SKM-1 (cell line): ENCODE measurements at regions not wholly inside any gene's neighbourhood (a gene's known extent, or its start where the extent isn't known, plus 50 kb on each side); places are given as distances from the start of the nearest gene placed in this dataset.

Experiments
- DNase-seq: peaks from one replicate; lab custom pipeline; 2025; ENCODE audit not compliant: unreplicated experiment; lab: John Stamatoyannopoulos, UW

DNA sequence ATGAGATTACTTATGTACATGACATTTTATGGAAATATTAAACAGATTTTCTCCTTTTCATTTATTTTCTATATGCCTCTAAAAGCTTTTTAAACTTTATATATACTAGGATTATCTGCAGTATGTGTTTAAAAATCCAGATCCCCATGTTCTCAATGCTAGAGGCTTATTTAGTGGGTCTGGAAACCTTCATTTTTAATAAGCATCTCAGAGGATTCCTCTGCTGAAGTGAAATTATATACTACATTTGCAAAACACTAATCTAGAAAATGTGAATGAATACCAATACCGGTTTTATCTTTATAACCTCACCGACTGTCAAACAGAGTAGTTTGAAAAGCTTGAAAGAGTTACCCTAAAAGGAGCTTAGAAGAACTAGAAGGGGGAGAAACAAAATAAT, 863.8 kb upstream of the ZWINT start:
- no peak for DNase-seq

- no peak for DNase-seq
Observed at GRCh38 chr10:57222603-57223002, 861.5 kb upstream of the ZWINT start.

GRCh38 chr10:57222129-57222528, 861.1 kb upstream of the ZWINT start:
- DNase-seq: no peak

DNA sequence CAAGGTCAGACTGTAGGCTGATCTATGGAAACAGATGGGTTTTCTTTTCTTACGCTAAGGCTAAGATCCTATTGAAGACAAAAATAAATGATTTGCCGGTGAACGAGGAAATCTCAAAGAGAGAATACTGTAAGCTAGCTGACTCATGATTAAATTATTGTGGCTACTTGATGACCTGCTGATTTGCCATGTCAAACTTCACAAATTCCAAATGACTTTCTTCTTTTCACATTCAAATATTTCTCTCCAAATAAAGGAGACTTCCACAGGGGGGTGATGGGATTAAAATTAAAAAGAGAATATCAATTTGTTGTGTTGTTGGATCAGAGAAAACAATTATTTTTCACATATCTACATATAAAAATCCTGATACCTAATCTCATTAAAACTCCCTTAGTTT, 860.6 kb upstream of the ZWINT start:
- no peak for DNase-seq

DNA sequence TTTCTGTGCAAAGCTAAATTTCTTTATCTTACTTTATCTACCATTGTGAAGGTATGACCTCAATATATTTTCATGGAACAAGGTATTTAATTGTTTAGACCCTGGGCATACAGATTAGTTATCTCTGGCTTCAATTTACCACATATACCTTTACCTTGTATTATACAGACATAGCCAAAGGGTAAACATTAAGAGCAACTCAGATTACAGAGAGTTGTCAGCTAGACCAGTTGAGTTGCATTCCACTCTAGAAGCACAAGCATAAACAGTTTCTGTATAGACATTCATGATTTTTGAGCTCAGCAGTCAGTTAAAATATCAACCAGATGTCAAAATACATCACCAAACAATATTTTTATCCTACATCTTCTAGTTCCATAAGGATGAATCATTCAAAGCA, 857.3 kb upstream of the ZWINT start:
- no peak for DNase-seq

GRCh38 chr10:57202356-57202755, 841.3 kb upstream of the ZWINT start:
- no peak for DNase-seq

GRCh38 chr10:57188846-57189245, 827.8 kb upstream of the ZWINT start:
- no peak for DNase-seq

GRCh38 chr10:57186201-57186600, 825.1 kb upstream of the ZWINT start:
- no peak for DNase-seq

GRCh38 chr10:57169597-57169996, 808.5 kb upstream of the ZWINT start:
- DNase-seq: no peak

GRCh38 chr10:57168611-57169240, 807.7 kb upstream of the ZWINT start:
- no peak for DNase-seq

DNA sequence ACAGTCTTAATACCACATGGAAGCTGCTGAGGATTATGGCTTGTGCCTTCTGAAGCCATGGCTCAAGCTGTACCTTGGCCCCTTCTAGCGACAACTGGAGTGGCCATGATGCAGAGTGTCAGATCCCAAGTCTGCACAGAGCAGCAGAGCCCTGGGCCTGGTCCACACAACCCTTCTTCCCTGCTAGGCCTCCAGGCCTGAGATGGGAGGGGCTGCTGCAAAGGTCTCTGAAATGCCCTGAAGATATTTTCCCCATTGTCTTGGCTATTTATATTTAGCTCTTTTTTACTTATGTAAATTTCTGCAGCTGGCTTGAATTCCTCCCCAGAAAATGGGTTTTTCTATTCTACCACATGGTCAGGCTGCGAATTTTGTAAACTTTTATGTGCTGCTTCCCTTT, 804.6 kb upstream of the ZWINT start:
- no peak for DNase-seq

- DNase-seq: no peak
Observed at GRCh38 chr10:57162231-57162630, 801.2 kb upstream of the ZWINT start.

DNA sequence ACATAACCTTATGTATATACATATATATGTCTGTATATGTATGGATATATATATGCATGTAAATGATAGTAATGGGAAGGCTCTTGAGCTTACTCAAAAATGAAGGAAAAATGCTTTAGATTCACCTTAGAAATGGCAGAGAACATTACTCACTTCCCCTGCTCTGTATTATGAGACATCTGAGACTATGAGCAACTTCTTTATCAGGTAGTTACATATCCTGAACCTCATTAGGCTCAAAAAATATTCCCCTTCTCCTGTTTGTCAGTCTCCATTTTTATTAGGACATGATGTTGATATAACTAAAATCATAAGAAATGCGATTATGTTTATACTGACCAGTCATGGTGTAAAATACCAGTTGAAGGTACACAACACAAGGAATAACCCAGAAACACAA, 800.1 kb upstream of the ZWINT start:
- no peak for DNase-seq

DNA sequence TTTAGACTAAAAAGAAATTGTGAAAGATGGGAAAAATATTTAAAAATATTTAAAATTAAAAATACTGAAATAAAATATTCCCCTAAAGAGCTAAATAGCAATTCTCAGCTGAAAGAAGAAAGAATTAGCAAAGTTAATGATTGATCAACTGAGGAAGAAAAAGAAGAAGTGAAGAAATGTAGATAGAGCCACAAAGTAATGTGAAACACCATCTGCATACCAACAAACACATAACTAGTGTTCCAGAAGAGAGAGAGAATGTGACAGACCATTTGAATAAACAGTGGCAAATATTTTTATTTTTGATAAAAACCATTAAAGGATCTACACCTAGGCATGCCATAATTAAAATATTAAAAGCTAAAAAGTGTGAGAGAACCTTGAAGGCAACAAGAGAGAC, 784.5 kb upstream of the ZWINT start:
- DNase-seq: no peak

DNA sequence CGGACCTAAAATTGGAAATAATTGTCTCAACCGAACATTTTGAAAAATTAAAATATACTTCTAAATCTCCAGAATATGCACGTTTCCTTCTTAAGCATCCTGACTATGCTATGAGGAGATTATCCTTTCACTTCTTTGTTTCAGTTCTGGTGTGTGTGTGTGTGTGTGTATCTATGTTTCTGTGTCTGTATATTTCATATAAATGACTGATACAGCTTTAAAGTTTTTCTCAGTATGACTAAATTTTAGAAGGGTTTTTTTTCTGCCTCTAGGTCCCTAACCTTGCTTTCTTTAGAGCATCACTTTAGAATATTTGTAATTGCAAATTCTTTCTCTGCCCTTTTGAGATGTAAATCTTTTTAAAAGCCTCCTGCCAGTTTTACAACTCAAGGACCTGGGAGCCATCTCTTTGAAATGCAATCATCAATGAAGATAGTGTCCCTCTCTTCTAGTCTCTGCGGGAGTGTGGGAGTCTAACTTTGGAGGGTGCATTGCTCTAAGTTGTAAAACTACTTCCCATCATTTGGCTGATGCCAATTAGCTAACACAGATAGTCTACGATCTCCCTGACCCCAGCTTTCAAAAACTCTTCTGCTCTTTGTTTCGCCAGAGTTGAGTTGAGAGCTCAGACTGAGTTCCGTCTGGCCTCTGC, 782.0 kb upstream of the ZWINT start:
- no peak for DNase-seq

DNA sequence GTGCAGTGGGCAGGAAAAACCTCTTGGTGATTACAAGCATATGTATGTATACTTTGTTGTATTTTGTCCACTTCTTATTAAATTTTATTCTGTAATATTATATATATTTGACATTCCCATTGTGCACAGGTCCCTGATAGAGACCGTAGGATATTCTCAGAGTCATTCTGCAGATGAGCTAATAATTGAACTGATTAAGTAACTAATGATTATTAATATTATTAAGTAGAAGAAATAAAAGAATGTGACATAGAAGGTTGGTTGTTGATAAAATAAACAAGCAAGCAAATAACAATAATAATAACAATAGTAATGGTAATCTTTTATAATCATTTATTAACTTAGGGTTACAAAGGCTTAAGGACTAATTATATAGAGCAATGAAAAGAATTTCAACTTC, 780.6 kb upstream of the ZWINT start:
- no peak for DNase-seq

DNA sequence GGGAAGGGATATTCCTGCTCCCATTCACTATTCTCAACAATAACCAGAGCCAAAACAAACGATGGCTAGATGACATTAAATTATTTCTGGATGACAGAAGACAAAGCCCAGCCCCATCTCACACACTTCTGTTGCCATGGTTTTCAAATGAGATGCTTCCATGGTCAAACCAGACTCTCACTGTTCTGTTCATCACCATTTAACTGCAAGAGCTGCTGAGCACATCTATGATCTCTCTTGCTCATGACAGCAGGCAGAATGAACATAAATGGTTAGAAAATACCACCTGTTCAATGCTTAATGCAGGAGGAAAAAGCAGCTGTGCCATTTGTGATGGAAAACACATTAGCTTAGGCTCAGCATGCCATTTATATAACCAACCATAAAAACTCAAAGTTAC, 758.6 kb upstream of the ZWINT start:
- DNase-seq: no peak

GRCh38 chr10:57113545-57113944, 752.5 kb upstream of the ZWINT start:
- no peak for DNase-seq

DNA sequence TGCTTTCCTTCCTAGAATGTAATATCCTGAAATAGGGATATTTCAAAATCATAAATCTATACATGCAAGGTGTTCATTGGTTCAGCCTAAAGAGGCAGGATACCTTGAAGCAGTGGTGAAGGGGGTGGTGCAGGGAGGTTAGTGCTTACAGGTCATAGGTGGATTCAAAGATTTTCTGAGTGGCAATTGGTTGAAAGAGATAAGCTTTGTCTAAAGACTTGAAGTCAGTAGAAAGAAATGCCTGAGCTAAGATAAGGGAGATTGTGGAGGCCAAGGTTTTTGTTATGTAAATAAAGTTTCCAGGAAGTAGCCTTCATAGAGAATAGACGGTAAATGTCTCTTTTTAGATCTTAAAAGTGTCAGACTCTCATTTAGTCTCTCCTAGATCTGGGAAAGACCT, 741.2 kb upstream of the ZWINT start:
- no peak for DNase-seq

DNA sequence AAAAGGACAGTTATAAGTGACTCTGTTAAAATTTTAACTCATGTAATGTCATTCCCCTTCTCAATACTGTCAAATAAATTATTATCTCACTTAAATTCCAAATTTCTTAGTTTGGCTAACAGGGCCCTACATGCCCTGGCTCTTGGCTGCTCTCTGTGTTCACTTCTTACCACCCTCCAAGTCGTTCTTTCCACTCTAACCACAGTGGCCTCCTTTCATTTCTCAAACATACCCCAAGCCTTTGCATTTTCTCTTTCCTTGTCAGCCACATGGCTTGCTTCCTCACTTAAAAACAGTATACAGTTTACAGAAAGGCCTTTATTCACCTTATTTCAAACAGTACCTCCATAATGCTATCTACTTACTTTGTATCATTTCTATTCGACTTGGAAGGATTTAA, 737.1 kb upstream of the ZWINT start:
- DNase-seq: no peak

GRCh38 chr10:57096044-57096443, 735.0 kb upstream of the ZWINT start:
- DNase-seq: no peak

GRCh38 chr10:57094965-57095364, 733.9 kb upstream of the ZWINT start:
- DNase-seq: no peak

GRCh38 chr10:57094083-57094482, 733.0 kb upstream of the ZWINT start:
- no peak for DNase-seq
